ENCODE measurements at regions not wholly inside any gene's neighbourhood (a gene's known extent, or its start where the extent isn't known, plus 50 kb on each side); places are given as distances from the start of the nearest gene placed in this dataset.

DNA sequence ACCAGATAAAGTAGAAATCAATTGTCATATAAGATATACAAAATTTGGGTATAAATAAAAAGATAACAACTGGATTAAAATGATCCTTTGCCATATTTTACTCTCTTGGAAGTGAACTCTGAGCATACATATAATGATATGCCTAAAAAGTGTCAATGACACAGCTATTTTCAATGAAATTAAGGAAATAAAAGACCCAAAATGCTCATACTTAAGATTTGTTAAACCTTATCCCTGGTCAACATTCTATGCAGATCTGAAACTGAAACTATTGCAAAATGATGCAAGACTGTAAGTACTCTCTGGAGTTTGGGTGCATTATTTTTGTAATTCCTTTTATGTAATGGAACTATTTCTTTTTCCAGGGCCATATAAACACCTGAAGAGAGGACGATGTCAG is 119.0 kb upstream of the SGK1 start:
- peak overlapping the region in 1 of 4 donors; percentile 12 for H3K27ac ChIP-seq
- intact Hi-C loops (cut with DNase I), result no loop called here

DNA sequence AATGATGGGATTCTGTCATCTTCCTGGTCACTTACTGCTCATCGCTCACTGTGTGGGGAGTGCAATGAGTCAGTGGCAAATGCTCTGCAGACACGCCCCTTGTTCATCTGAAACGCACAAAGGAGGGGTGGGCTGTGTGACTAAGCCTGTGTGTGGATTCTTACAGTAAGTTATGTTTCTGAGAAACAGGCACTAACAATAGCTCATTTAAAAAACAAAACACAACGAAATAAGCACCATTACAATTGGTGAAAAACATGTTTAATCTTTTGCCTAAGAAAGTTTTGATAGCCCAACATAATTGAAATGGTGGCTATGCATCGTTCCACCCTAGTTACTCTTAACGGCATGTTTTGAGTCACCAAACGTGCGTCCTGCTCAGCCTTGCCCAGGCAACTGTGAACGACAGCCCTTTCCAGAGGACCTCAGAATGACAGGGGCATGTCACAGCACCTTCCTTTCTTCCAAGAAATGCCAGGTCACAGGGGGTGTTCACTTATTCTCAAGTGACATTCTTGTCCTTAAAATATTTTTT is 118.4 kb upstream of the SGK1 start:
- Histone ChIP-seq H3K27ac (peak overlapping the region in 1 of 4 donors; percentile 12), H3K9me3 (no peaks in the 10 kb centered on the region), H3K4me1 (no peaks in the 10 kb centered on the region), H3K4me3 (no peak overlapping the region), H3K36me3 (no peaks in the 10 kb centered on the region), H3K27me3 (no peaks in the 10 kb centered on the region)
- no peak for DNase-seq
- TF ChIP-seq, protein P1, sequence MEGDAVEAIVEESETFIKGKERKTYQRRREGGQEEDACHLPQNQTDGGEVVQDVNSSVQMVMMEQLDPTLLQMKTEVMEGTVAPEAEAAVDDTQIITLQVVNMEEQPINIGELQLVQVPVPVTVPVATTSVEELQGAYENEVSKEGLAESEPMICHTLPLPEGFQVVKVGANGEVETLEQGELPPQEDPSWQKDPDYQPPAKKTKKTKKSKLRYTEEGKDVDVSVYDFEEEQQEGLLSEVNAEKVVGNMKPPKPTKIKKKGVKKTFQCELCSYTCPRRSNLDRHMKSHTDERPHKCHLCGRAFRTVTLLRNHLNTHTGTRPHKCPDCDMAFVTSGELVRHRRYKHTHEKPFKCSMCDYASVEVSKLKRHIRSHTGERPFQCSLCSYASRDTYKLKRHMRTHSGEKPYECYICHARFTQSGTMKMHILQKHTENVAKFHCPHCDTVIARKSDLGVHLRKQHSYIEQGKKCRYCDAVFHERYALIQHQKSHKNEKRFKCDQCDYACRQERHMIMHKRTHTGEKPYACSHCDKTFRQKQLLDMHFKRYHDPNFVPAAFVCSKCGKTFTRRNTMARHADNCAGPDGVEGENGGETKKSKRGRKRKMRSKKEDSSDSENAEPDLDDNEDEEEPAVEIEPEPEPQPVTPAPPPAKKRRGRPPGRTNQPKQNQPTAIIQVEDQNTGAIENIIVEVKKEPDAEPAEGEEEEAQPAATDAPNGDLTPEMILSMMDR (IDR thresholded peaks at IDR 0.05), result no peak
- peak in 1 of 4 donors; percentile 58 for TF ChIP-seq POLR2AphosphoS5 (IDR thresholded peaks at IDR 0.05)
- peak in 1 of 4 donors; percentile 23 for TF ChIP-seq EP300 (IDR thresholded peaks at IDR 0.05)
- no peak for TF ChIP-seq POLR2A (IDR thresholded peaks at IDR 0.05)
- WGBS, 2 donors, result 60 to 69% methylated on average over 9 of the region's 9 CpGs
- intact Hi-C loops (cut with DNase I), result no loop called here

More for the DNA sequence above, 119.0 kb upstream of the SGK1 start:
- DNase-seq, result no peak
- Histone ChIP-seq H3K27me3 (no peaks in the 10 kb centered on the region), H3K4me1 (no peaks in the 10 kb centered on the region), H3K36me3 (no peaks in the 10 kb centered on the region), H3K9me3 (no peaks in the 10 kb centered on the region), H3K4me3 (no peak overlapping the region)
- 0 to 78% methylated on average over 1 of the region's 1 CpG for WGBS, 2 donors
- TF ChIP-seq EP300 (IDR thresholded peaks at IDR 0.05), result no peak
- TF ChIP-seq POLR2A (IDR thresholded peaks at IDR 0.05), result no peak
- TF ChIP-seq, protein P1 (IDR thresholded peaks at IDR 0.05), result no peak
- TF ChIP-seq POLR2AphosphoS5 (IDR thresholded peaks at IDR 0.05), result no peak

DNA sequence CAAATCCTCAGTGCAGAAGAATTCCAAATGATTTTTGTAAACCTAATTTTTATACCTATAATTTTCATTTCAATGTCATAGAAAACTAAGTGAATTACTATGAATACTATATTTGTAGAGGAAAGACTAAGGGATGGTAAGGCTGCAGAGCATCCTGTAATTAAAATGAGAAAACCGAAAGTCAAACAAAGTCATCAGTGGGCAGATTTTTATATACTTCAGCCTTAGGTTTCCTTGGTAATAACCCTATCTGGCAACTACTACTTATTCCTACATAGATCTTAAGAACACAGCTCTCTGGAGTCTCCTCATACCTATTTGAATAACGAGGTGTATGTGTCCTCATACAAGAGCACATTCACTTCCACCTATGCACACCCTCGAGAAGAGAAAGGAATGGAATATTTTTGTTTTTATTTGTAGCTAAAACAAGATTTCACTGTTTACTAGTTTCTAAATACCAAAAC is 117.9 kb upstream of the SGK1 start:
- no peaks in the 10 kb centered on the region for H3K4me1 ChIP-seq
- TF ChIP-seq POLR2AphosphoS5 (IDR thresholded peaks at IDR 0.05), result no peak
- TF ChIP-seq, protein P1 (IDR thresholded peaks at IDR 0.05), result no peak
- TF ChIP-seq EP300 (IDR thresholded peaks at IDR 0.05), result no peak
- no peak for TF ChIP-seq POLR2A (IDR thresholded peaks at IDR 0.05)
- intact Hi-C loops (cut with DNase I), result no loop called here
- H3K4me3 ChIP-seq, result no peak overlapping the region
- no peaks in the 10 kb centered on the region for H3K27me3 ChIP-seq
- no peaks in the 10 kb centered on the region for H3K9me3 ChIP-seq
- H3K36me3 ChIP-seq, result no peaks in the 10 kb centered on the region
- no peak for DNase-seq
- WGBS, 2 donors, result 49 to 67% methylated on average over 3 of the region's 3 CpGs
- no peak overlapping the region for H3K27ac ChIP-seq

DNA sequence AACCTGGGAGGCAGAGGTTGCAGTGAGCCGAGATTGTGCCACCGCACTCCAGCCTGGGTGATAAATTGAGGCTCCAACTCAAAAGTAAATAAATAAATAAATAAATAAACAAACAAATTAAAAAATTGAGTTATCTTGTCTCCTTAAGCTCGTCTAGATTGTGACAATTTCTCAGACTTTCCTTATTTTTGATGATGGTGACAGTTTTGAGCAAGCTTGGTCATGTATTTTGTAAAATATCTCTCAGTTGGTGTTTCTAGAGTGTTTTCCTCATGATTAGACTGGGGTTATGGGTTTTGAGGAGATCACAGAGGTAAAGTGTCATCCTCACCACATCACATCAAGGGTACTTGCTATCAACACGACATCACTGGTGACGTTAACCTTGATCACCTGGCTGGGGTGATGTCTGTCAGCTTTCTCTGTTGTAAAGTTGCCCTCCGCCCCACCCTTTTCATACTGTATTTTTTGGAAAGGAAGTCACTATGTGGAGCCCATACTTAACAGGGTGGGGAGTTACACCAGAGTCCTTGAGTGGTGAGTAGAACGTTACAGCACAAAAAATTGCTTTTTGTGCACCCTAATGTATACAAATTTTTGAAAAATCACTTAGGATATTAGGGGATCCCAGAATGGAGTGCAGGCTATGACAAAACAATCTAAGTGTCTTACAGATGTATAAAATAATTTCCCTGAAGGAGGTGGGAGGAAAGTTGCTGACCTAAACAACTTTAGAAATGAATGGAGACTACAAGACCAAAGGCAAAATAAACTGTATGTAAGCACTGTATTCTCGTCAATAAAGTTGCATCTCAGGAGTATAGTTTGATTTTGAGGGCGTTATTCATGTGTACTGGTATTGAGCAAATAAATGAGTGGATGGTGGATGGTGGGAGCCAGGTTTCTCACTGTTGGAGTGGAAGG is 116.4 kb upstream of the SGK1 start:
- intact Hi-C loops (cut with DNase I), result no loop called here

More for the DNA sequence above, 116.4 kb upstream of the SGK1 start:
- Histone ChIP-seq H3K9me3 (no peaks in the 10 kb centered on the region), H3K4me1 (no peaks in the 10 kb centered on the region), H3K4me3 (no peak overlapping the region), H3K27me3 (no peaks in the 10 kb centered on the region), H3K36me3 (no peaks in the 10 kb centered on the region), H3K27ac (no peak overlapping the region)
- 90 to 94% methylated on average over 9 of the region's 9 CpGs for WGBS, 2 donors
- no peak for DNase-seq
- no peak for TF ChIP-seq EP300 (IDR thresholded peaks at IDR 0.05)
- no peak for TF ChIP-seq POLR2AphosphoS5 (IDR thresholded peaks at IDR 0.05)
- TF ChIP-seq POLR2A (IDR thresholded peaks at IDR 0.05), result no peak
- TF ChIP-seq, protein P1 (IDR thresholded peaks at IDR 0.05), result no peak
